Epithelial cell of proximal tubule (primary cell): ENCODE measurements at regions not wholly inside any gene's neighbourhood (a gene's known extent, or its start where the extent isn't known, plus 50 kb on each side); places are given as distances from the start of the nearest gene placed in this dataset.

Source experiments
- DNase-seq: peaks from one replicate; pipeline ENCODE4 v3.0.0-alpha.2; 2011; ENCODE audit warnings: low read depth
- H3K4me3 ChIP-seq: 2 replicates; pipeline ENCODE4 v1.5.1; 2011; ENCODE audit warnings: low read depth, mild to moderate bottlenecking, low read length
- TF ChIP-seq, protein P1 (sequence below): conservative IDR thresholded peaks from 2 replicates; pipeline ENCODE4 v1.5.1; 2012; ENCODE audit warnings: low read depth, mild to moderate bottlenecking, low read length

- TF ChIP-seq, protein P1, sequence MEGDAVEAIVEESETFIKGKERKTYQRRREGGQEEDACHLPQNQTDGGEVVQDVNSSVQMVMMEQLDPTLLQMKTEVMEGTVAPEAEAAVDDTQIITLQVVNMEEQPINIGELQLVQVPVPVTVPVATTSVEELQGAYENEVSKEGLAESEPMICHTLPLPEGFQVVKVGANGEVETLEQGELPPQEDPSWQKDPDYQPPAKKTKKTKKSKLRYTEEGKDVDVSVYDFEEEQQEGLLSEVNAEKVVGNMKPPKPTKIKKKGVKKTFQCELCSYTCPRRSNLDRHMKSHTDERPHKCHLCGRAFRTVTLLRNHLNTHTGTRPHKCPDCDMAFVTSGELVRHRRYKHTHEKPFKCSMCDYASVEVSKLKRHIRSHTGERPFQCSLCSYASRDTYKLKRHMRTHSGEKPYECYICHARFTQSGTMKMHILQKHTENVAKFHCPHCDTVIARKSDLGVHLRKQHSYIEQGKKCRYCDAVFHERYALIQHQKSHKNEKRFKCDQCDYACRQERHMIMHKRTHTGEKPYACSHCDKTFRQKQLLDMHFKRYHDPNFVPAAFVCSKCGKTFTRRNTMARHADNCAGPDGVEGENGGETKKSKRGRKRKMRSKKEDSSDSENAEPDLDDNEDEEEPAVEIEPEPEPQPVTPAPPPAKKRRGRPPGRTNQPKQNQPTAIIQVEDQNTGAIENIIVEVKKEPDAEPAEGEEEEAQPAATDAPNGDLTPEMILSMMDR, result no peak
- DNase-seq, result peak; percentile 20
- no peak overlapping the region for H3K4me3 ChIP-seq
Observed at GRCh38 chr9:28289746-28290145, 716.5 kb upstream of the C9orf72 start.

DNA sequence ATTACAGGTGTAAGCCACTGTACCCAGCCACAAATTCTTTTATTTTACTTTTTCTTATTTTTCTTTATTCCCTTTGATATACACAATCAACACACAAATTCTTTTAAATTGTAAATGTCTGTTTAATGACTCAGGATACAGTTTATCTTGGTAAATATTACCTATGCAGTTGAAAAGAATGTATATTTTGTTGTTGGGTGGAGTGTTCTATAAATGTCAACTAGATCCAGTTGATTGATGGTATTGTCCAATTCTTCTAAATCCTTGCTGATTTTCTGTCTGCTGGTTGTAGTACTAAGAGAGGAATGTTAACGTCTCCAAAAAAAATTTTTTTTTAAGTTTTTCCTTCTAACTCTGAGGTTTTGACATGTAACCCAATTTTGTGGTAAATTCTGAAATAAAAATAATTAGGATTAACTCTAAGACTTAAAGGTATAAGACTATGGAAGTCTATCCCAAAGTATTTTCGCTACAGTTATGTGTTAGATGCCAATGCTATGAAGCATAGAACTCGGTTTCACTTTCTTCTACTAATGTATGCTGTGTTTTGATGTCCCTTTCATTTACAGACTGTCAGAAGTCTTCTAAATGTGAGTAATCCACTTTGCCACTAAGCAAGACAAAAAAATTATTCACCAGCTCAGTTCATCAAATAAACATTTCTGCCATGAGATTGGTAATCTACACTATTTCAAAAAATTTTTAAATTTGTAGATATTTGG lies 720.2 kb upstream of the C9orf72 start:
- no peak for DNase-seq

DNA sequence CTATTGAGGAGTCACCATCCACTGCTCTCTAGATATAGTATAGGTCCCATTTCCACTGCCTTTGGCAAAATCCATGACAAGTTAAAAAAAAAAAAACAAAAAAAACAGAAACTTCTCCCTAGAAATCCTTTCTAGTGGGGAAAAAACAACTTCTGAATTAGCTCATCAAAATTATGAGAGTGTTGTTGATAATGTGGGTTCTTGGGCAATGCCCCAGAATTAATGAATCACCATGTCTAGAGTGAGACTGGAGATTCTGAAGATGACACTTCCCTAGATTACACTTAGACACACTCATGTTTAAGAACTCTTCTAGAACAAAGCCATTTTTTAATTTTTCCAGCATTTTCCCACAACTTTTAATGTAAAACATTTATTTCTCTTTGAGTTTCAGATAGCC lies 728.0 kb upstream of the C9orf72 start:
- no peak for DNase-seq
- H3K4me3 ChIP-seq, result no peak overlapping the region
- TF ChIP-seq, protein P1, result no peak

More for the DNA sequence above, 720.2 kb upstream of the C9orf72 start:
- H3K4me3 ChIP-seq, result no peak overlapping the region
- TF ChIP-seq, protein P1, result no peak

DNA sequence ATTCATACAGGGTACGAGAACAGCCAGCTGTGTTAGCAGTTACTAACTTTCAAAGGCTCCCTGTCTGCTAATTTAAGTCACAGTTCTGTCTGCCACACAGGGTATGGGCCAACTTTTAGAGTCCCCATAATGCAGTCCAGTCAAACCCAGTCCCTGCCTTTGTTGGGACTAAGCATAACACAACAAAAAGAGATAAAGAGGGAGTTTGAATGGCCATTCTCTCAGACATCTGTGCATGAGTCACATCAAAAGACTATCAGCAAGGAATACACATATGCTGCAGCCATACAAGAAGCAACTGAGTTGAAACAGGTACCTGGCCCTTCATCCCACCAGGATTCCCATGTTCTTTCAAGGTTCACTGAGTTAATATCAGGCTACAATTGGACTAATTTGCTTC lies 744.5 kb upstream of the C9orf72 start:
- DNase-seq, result no peak
- TF ChIP-seq, protein P1, result no peak
- no peak overlapping the region for H3K4me3 ChIP-seq

DNA sequence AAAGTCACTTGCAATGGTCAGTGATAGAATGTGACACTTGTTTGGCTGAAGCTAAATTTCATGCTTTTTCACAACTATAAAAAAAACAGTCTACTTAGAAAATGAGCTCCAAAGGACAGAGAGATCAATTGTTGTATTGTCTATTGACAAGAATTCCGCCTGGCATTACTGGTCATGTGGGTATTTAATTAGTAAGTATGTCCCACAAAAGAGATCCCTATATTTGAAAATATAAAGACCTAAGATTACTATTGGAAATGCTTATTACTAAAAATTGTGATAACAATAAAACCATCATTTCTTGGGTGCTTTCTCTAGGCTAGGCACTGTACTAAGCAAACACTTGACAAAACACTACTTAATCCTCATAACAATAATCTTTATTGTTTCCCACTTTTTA lies 745.2 kb upstream of the C9orf72 start:
- no peak overlapping the region for H3K4me3 ChIP-seq
- DNase-seq, result no peak
- TF ChIP-seq, protein P1, result no peak

- TF ChIP-seq, protein P1, result no peak
- H3K4me3 ChIP-seq, result no peak overlapping the region
- DNase-seq, result no peak
Observed at GRCh38 chr9:28319981-28320380, 746.7 kb upstream of the C9orf72 start.

- TF ChIP-seq, protein P1, result no peak
- DNase-seq, result no peak
- H3K4me3 ChIP-seq, result no peak overlapping the region
Observed at GRCh38 chr9:28320616-28321015, 747.3 kb upstream of the C9orf72 start.
